ENCODE measurements at regions not wholly inside any gene's neighbourhood (a gene's known extent, or its start where the extent isn't known, plus 50 kb on each side); places are given as distances from the start of the nearest gene placed in this dataset.

DNA sequence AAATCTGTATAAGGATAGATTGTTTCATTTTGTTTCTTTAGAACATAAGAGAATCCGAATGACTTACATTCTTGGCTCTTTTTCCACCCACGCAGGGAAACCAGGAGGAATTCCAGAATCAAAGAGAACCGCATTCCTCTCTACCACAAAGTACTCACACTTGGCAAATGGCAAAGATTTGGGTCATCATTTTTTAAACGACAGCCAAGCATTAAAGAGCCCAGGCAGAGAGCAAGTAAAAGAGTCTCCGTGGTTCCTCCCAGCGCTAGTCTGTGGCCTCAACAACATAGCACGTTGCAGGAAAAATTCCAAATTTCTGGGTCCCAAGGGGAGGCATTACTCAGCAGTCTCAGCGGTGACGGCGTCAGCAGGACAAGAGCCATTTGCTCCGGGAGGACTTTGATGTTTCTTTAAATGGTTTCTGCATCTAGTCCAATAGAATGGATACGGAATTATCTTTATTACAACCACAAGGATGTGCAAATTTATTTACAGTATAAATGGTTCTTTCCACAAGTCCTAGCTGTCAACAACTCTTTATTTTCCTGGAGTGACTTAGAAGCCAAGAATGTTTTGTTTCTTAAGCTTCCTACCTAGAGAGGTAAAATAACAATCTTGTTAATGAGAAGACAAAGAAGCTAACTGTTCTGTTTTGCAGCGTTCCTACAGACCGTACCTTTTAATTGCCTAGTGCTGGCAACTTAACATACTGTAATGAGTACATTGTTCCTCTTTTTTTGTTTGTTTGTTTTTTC, 232.5 kb downstream of the SKIDA1 start (continued):
- TF ChIP-seq RAD21 (IDR thresholded peaks at IDR 0.05 in 1 of 2, conservative IDR thresholded peaks at IDR 0.05 in 1 of 2; ENCODE audit: low read depth in 2 of 2, low read length in 2 of 2) (peak in 1 of 2 experiments; percentile 3; a peak in 2 of 4 replicates), SP2 (IDR thresholded peaks at IDR 0.05; ENCODE audit: low read length) (no peak), SIN3A (conservative IDR thresholded peaks at IDR 0.05 in 1 of 2, IDR thresholded peaks at IDR 0.05 in 1 of 2; ENCODE audit: low read depth in 1 of 2, low read length in 2 of 2) (no peak), TBP (IDR thresholded peaks at IDR 0.05; ENCODE audit: low read depth, low read length) (peak; percentile 63), SIX5 (IDR thresholded peaks at IDR 0.05; ENCODE audit: low read depth, low read length) (no peak), SRF (IDR thresholded peaks at IDR 0.05; ENCODE audit: low read depth, low read length) (no peak), FOSL1 (IDR thresholded peaks at IDR 0.05; ENCODE audit: insufficient read depth, low read depth, low read length) (no peak), POLR2AphosphoS5 (IDR thresholded peaks at IDR 0.05; ENCODE audit: low read depth, low read length) (no peak; the same call in 1 of the 2 replicates), ATF2 (IDR thresholded peaks at IDR 0.05; ENCODE audit: low read length) (peak; percentile 29; the same call in 1 of the 2 replicates), CTBP2 (IDR thresholded peaks at IDR 0.05; ENCODE audit: borderline replicate concordance, insufficient read depth, insufficient read length, low read length) (no peak), GTF2F1 (IDR thresholded peaks at IDR 0.05; ENCODE audit: borderline replicate concordance, low read depth, low read length) (no peak), HDAC2 (IDR thresholded peaks at IDR 0.05; ENCODE audit: borderline replicate concordance in 1 of 2, low read depth in 2 of 2, low read length in 2 of 2) (peak in 1 of 2 experiments; percentile 69; a peak in 2 of 4 replicates), RNF2 (IDR thresholded peaks at IDR 0.05; ENCODE audit: borderline replicate concordance, low read depth, low read length, missing control alignments, poor library complexity, severe bottlenecking) (no peak), HDAC6 (IDR thresholded peaks at IDR 0.05; ENCODE audit: low read depth, low read length) (no peak), KDM5A (IDR thresholded peaks at IDR 0.05; ENCODE audit: low read length) (no peak), CREB1 (IDR thresholded peaks at IDR 0.05) (peak; percentile 58), NRF1 (IDR thresholded peaks at IDR 0.05; ENCODE audit: low read depth, low read length) (no peak), YY1 (IDR thresholded peaks at IDR 0.05; ENCODE audit: low read depth, low read length) (0 out of 2 replicates have a peak, but pooled peaks have one; percentile 56)
- TF ChIP-seq, protein P1, sequence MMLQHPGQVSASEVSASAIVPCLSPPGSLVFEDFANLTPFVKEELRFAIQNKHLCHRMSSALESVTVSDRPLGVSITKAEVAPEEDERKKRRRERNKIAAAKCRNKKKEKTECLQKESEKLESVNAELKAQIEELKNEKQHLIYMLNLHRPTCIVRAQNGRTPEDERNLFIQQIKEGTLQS (IDR thresholded peaks at IDR 0.05; ENCODE audit: insufficient read depth, low read depth, low read length), result no peak
- TF ChIP-seq, protein P2, sequence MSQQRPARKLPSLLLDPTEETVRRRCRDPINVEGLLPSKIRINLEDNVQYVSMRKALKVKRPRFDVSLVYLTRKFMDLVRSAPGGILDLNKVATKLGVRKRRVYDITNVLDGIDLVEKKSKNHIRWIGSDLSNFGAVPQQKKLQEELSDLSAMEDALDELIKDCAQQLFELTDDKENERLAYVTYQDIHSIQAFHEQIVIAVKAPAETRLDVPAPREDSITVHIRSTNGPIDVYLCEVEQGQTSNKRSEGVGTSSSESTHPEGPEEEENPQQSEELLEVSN (IDR thresholded peaks at IDR 0.05), result no peak
